Embryonic facial prominence (tissue), 1 donor: ENCODE measurements at regions not wholly inside any gene's neighbourhood (a gene's known extent, or its start where the extent isn't known, plus 50 kb on each side); places are given as distances from the start of the nearest gene placed in this dataset.
"Not testable (repeated sequence)": the region's sequence is repeated elsewhere in the genome, so short reads cannot be mapped to it uniquely, and the experiment has no call there.

Experiments
- DNase-seq: peaks from one replicate; pipeline ENCODE4 v3.0.0-alpha.2; 2016; ENCODE audit errors: extremely low spot score

- no peak for DNase-seq
Observed at GRCh38 chr14:54251356-54251755, 145.5 kb upstream of the CDKN3 start.

GRCh38 chr14:54252072-54252730 lies 144.6 kb upstream of the CDKN3 start:
- DNase-seq = no peak

GRCh38 chr14:54253195-54253947 lies 143.4 kb upstream of the CDKN3 start:
- no peak for DNase-seq

- no peak for DNase-seq
Observed at GRCh38 chr14:54256156-54256555, 140.7 kb upstream of the CDKN3 start.

GRCh38 chr14:54257424-54257823 lies 139.4 kb upstream of the CDKN3 start:
- DNase-seq = no peak

- no peak for DNase-seq
Observed at GRCh38 chr14:54258382-54258781, 138.4 kb upstream of the CDKN3 start.

GRCh38 chr14:54259821-54260220 lies 137.0 kb upstream of the CDKN3 start:
- DNase-seq = no peak

- no peak for DNase-seq
Observed at GRCh38 chr14:54261283-54261682, 135.5 kb upstream of the CDKN3 start.

GRCh38 chr14:54266616-54267015 lies 130.2 kb upstream of the CDKN3 start:
- DNase-seq = not testable (repeated sequence)

- no peak for DNase-seq
Observed at GRCh38 chr14:54267172-54267571, 129.6 kb upstream of the CDKN3 start.

GRCh38 chr14:54275997-54276725 lies 120.6 kb upstream of the CDKN3 start:
- DNase-seq = no peak

- DNase-seq = no peak
Observed at GRCh38 chr14:54278087-54278486, 118.7 kb upstream of the CDKN3 start.

- DNase-seq = no peak
Observed at GRCh38 chr14:54278665-54279295, 118.0 kb upstream of the CDKN3 start.

GRCh38 chr14:54282849-54283248 lies 114.0 kb upstream of the CDKN3 start:
- no peak for DNase-seq

GRCh38 chr14:54285030-54285429 lies 111.8 kb upstream of the CDKN3 start:
- no peak for DNase-seq

- no peak for DNase-seq
Observed at GRCh38 chr14:54291491-54292191, 105.2 kb upstream of the CDKN3 start.

- DNase-seq = no peak
Observed at GRCh38 chr14:54294802-54295201, 102.0 kb upstream of the CDKN3 start.

GRCh38 chr14:54299410-54300363 lies 97.1 kb upstream of the CDKN3 start:
- no peak for DNase-seq

GRCh38 chr14:54300881-54301280 lies 95.9 kb upstream of the CDKN3 start:
- no peak for DNase-seq

GRCh38 chr14:54301359-54301758 lies 95.4 kb upstream of the CDKN3 start:
- no peak for DNase-seq

GRCh38 chr14:54306806-54307205 lies 90.0 kb upstream of the CDKN3 start:
- DNase-seq = no peak
